ENCODE measurements at regions not wholly inside any gene's neighbourhood (a gene's known extent, or its start where the extent isn't known, plus 50 kb on each side); places are given as distances from the start of the nearest gene placed in this dataset.
"Not testable (repeated sequence)": the region's sequence is repeated elsewhere in the genome, so short reads cannot be mapped to it uniquely, and the experiment has no call there.

DNA sequence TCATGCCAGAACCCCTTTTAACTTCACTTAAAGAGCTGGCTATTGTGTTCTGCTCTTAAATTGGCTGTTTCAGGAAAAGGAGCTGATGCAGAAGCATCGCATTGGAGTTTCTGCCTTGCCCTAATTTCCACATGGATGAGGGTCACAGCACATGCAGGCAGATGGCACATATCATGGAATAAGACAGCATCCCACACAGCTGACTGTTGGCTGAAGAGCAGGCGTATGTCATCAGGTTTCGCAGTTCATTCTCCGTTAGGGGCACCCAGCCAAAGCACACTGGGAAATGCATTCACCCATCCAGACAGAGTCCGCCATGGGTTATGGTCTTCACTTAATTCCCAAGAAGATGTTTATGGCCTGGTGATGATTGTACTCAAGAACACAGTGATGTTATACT lies 572.5 kb downstream of the LIG4 start:
- no peak for DNase-seq (ENCODE audit: extremely low spot score)
- TF ChIP-seq, protein P1, sequence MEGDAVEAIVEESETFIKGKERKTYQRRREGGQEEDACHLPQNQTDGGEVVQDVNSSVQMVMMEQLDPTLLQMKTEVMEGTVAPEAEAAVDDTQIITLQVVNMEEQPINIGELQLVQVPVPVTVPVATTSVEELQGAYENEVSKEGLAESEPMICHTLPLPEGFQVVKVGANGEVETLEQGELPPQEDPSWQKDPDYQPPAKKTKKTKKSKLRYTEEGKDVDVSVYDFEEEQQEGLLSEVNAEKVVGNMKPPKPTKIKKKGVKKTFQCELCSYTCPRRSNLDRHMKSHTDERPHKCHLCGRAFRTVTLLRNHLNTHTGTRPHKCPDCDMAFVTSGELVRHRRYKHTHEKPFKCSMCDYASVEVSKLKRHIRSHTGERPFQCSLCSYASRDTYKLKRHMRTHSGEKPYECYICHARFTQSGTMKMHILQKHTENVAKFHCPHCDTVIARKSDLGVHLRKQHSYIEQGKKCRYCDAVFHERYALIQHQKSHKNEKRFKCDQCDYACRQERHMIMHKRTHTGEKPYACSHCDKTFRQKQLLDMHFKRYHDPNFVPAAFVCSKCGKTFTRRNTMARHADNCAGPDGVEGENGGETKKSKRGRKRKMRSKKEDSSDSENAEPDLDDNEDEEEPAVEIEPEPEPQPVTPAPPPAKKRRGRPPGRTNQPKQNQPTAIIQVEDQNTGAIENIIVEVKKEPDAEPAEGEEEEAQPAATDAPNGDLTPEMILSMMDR (IDR thresholded peaks at IDR 0.05; ENCODE audit: control extremely low read depth, extremely low read depth, low read depth, missing control alignments), result no peak
- ChIA-PET POLR2A (no interaction called here), CTCF (interaction anchor here (1.1 to 4.9 kb wide), 2 partner anchors 7 to 9 kb away, joined by 3 to 24 read pairs; no protein-coding TSS in a partner anchor)

DNA sequence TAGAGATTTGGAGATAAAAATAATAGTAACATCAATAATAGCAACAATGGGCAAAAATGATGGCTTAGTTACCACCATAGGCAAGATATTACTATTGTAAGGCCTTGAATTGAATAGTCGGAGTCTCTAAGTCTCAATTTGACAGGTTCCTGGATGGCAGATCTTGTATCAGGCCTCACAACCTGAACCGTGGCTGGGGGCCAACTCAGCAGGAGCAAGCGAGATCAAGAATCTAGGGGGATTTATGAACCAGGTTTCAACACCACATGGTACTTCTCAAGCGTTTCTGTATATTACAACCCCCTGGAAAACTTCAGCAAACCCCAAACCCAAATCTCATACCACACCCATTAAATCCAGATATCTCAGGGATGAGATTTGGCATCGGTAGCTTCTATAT lies 573.8 kb downstream of the LIG4 start:
- TF ChIP-seq, protein P1 (IDR thresholded peaks at IDR 0.05; ENCODE audit: control extremely low read depth, extremely low read depth, low read depth, missing control alignments), result no peak
- no peak for DNase-seq (ENCODE audit: extremely low spot score)
- POLR2A ChIA-PET, result no interaction called here
- CTCF ChIA-PET, result interaction anchor here (4.9 kb wide), 1 partner anchor 8 kb away, joined by 24 read pairs; no protein-coding TSS in a partner anchor

DNA sequence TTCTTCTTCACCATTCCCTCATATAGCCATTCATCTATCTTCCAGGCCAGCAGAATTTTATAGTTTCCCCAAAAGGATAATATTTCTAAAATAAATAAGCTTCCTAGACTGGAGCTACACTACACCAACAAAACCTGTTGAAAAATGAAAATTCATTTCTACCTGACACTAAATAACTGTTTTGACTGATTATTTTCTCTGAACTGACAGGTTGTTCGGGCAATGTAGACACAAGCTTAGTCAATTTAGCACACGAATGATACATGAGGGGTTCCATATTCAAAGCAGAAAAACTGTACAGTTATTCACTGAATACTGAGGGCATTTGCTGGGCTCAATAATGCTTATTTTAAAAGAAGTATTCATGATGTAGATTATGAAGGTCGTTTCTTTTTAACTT lies 589.7 kb downstream of the LIG4 start:
- TF ChIP-seq, protein P1 (IDR thresholded peaks at IDR 0.05; ENCODE audit: control extremely low read depth, extremely low read depth, low read depth, missing control alignments), result no peak
- ChIA-PET POLR2A (no interaction called here), CTCF (no interaction called here)
- DNase-seq (ENCODE audit: extremely low spot score), result no peak

DNA sequence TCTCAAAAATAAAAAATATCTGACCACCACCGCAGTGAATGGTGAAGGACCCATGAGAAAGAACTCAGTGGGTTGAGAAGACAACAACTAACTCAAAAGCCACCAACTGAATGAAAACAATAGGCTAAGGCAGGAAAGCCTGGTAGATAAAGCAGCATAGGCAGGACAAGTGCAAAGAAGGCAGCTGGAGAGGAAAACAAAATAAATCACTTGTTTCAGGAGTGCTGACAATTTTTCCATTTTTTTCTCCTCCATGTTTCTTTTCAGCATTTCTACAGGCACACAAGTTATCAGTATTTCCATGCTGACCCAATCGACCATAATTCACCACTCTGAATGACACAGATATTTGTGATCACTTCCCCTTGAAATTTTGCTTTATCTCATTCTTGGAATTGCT lies 597.8 kb downstream of the LIG4 start:
- DNase-seq (ENCODE audit: extremely low spot score), result no peak
- TF ChIP-seq, protein P1 (IDR thresholded peaks at IDR 0.05; ENCODE audit: control extremely low read depth, extremely low read depth, low read depth, missing control alignments), result no peak
- ChIA-PET CTCF (interaction anchor here (1.1 kb wide), 1 partner anchor 13 kb away, joined by 3 read pairs; no protein-coding TSS in a partner anchor), POLR2A (no interaction called here)

DNA sequence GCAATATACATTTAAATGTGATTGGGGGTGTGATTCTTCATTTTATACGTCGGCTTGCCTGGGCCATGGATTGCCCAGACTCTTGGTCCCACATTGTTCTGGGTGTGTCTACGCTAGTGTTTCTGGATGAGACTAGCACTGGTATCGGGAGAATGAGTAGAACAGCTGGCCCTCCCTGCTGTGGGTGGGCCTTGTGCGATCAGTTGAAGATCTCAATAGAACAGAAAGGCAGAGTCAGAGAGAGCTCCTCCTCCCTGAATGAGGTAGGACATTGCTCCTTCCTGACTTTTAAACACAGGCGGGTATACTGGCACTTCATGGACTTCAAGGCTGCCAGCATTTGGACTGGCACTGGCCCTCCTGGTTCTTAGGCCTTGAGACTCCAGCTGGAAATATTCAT lies 603.0 kb downstream of the LIG4 start:
- ChIA-PET POLR2A (no interaction called here), CTCF (no interaction called here)
- no peak for DNase-seq (ENCODE audit: extremely low spot score)
- TF ChIP-seq, protein P1 (IDR thresholded peaks at IDR 0.05; ENCODE audit: control extremely low read depth, extremely low read depth, low read depth, missing control alignments), result no peak

DNA sequence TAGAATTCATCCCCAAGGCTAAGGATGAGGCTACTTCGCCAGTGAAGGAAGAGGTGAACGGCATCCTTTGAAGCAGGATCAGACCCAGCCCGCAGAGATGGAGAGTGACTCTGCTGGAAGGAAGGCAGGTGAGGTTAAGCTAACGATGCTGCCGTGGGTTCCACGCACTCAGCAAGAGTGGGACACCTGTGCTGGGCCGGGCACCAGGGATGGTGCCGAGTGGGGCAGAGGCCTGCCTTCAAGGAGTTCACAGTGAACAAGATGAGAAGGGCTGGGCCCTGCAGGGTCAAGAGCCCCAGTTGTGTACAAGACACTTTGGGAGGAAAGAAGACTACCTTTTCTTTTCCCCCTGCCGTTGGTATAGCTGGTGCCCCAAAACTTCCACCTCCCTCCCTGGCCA lies 606.6 kb downstream of the LIG4 start:
- TF ChIP-seq, protein P1 (IDR thresholded peaks at IDR 0.05; ENCODE audit: control extremely low read depth, extremely low read depth, low read depth, missing control alignments), result no peak
- ChIA-PET CTCF (no interaction called here), POLR2A (no interaction called here)
- no peak for DNase-seq (ENCODE audit: extremely low spot score)

DNA sequence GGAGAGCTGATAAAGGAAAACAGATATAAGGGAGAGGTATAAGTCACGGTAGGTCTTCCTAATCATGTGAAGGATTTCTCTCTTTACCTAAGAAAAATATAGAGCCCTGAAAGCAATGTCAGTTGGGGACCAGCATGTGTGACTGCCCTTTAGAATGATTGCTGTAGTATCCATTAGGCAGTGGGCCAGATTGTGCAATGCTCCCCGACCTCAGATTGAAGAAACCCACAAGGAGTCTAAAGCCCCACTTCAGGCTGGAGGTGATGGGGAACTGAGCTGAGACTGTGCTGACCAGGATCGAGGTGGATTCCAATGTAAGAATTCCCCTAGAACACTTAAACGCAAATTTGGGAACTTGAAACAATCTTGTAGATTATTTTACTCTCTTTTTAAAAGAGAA lies 614.4 kb downstream of the LIG4 start:
- DNase-seq (ENCODE audit: extremely low spot score), result no peak
- TF ChIP-seq, protein P1 (IDR thresholded peaks at IDR 0.05; ENCODE audit: control extremely low read depth, extremely low read depth, low read depth, missing control alignments), result no peak
- ChIA-PET POLR2A (no interaction called here), CTCF (no interaction called here)

DNA sequence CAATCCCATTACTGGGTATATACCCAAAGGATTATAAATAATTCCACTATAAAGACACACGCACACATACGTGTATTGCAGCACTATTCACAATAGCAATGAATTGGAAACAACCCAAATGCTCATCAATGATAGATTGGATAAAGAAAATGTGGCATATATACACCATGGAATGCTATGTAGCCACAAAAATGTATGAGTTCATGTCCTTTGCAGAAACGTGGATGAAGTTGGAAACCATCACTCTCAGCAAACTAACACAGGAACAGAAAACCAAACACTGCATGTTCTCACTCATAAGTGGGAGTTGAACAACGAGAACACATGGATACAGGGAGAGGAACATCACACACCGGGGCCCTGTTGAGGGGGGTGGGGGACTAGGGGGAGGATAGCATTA lies 619.0 kb downstream of the LIG4 start:
- CTCF ChIA-PET; POLR2A ChIA-PET; DNase-seq (ENCODE audit: extremely low spot score): not testable (repeated sequence)
